ENCODE measurements at regions not wholly inside any gene's neighbourhood (a gene's known extent, or its start where the extent isn't known, plus 50 kb on each side); places are given as distances from the start of the nearest gene placed in this dataset.
"Not testable (repeated sequence)": the region's sequence is repeated elsewhere in the genome, so short reads cannot be mapped to it uniquely, and the experiment has no call there.

DNA sequence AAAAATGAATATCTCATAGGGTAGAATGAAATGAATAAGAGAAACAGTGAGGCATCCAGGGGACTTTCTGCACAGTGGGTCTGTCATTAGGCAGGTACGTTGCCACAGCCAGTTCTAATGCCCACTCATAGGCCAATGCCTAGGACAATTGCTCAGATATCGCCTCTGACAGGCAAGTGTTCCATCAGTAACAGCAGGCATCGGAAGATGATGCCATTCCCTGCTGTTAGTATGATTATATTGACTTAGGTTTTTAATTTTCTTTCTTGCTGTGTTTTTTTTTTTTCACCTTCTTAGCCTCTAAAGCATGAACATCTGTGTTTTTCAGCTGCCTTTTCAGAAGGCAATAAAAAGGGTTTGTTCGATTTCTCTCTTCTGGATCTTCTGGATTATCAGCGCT, 90.7 kb downstream of the PRL start:
- 96% methylated on average over 5 of the region's 5 CpGs for WGBS
- Histone ChIP-seq H3K4me1 (no peaks in the 10 kb centered on the region), H3K9me3 (no peaks in the 10 kb centered on the region), H3K4me3 (no peak overlapping the region), H3K27me3 (no peaks in the 10 kb centered on the region), H3K36me3 (no peaks in the 10 kb centered on the region), H3K27ac (replicated peaks in 1 of 4) (no peak overlapping the region)
- TF ChIP-seq EP300 (IDR thresholded peaks at IDR 0.05) (no peak), POLR2AphosphoS5 (IDR thresholded peaks at IDR 0.05) (no peak), POLR2A (IDR thresholded peaks at IDR 0.05; ENCODE audit: low read depth) (no peak)
- TF ChIP-seq, protein P1, sequence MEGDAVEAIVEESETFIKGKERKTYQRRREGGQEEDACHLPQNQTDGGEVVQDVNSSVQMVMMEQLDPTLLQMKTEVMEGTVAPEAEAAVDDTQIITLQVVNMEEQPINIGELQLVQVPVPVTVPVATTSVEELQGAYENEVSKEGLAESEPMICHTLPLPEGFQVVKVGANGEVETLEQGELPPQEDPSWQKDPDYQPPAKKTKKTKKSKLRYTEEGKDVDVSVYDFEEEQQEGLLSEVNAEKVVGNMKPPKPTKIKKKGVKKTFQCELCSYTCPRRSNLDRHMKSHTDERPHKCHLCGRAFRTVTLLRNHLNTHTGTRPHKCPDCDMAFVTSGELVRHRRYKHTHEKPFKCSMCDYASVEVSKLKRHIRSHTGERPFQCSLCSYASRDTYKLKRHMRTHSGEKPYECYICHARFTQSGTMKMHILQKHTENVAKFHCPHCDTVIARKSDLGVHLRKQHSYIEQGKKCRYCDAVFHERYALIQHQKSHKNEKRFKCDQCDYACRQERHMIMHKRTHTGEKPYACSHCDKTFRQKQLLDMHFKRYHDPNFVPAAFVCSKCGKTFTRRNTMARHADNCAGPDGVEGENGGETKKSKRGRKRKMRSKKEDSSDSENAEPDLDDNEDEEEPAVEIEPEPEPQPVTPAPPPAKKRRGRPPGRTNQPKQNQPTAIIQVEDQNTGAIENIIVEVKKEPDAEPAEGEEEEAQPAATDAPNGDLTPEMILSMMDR (IDR thresholded peaks at IDR 0.05) = no peak
- intact Hi-C loops (cut with DNase I) = no loop called here
- DNase-seq (ENCODE audit: extremely low spot score) = no peak

GRCh38 chr6:22208026-22208425, 88.8 kb downstream of the PRL start:
- Histone ChIP-seq H3K4me3 (no peak overlapping the region), H3K27ac (replicated peaks in 1 of 4) (no peak overlapping the region), H3K27me3 (no peaks in the 10 kb centered on the region), H3K36me3 (no peaks in the 10 kb centered on the region), H3K4me1 (no peaks in the 10 kb centered on the region), H3K9me3 (no peaks in the 10 kb centered on the region)
- TF ChIP-seq EP300 (IDR thresholded peaks at IDR 0.05) = no peak
- TF ChIP-seq POLR2AphosphoS5 (IDR thresholded peaks at IDR 0.05) = no peak
- TF ChIP-seq POLR2A (IDR thresholded peaks at IDR 0.05; ENCODE audit: low read depth) = no peak
- TF ChIP-seq, protein P1 (IDR thresholded peaks at IDR 0.05) = no peak
- DNase-seq (ENCODE audit: extremely low spot score) = no peak
- intact Hi-C loops (cut with DNase I) = no loop called here
- 73% methylated on average over 1 of the region's 1 CpG for WGBS

GRCh38 chr6:22214314-22214713, 82.5 kb downstream of the PRL start:
- no peak for DNase-seq (ENCODE audit: extremely low spot score)
- Histone ChIP-seq H3K9me3 (no peaks in the 10 kb centered on the region), H3K36me3 (no peaks in the 10 kb centered on the region), H3K4me3 (no peak overlapping the region), H3K27ac (replicated peaks in 1 of 4) (no peak overlapping the region), H3K4me1 (no peaks in the 10 kb centered on the region), H3K27me3 (no peaks in the 10 kb centered on the region)
- intact Hi-C loops (cut with DNase I) = no loop called here
- WGBS = 74% methylated on average over 5 of the region's 5 CpGs
- TF ChIP-seq POLR2AphosphoS5 (IDR thresholded peaks at IDR 0.05) (no peak), POLR2A (IDR thresholded peaks at IDR 0.05; ENCODE audit: low read depth) (no peak), EP300 (IDR thresholded peaks at IDR 0.05) (no peak)
- TF ChIP-seq, protein P1 (IDR thresholded peaks at IDR 0.05) = no peak

DNA sequence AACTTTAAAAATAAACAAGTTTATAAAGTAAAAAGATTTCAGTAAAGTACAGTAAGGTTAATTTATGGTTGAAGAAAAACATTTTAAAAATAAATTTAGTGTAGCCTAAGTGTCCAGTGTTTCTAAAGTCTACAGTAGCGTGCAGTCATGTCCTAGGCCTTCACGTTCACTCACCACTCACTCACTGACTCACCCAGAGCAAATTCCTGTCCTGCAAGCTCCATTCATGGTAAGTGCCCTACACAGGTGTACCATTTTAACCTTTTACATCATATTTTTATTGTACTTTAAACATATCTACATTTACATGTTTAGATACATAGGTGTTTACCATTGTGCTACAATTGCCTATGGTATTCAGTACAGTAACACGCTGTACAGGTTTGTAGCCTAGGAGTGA, 81.4 kb downstream of the PRL start:
- not testable (repeated sequence) for H3K27me3 ChIP-seq, H3K4me3 ChIP-seq
- 74% methylated on average over 3 of the region's 3 CpGs for WGBS

DNA sequence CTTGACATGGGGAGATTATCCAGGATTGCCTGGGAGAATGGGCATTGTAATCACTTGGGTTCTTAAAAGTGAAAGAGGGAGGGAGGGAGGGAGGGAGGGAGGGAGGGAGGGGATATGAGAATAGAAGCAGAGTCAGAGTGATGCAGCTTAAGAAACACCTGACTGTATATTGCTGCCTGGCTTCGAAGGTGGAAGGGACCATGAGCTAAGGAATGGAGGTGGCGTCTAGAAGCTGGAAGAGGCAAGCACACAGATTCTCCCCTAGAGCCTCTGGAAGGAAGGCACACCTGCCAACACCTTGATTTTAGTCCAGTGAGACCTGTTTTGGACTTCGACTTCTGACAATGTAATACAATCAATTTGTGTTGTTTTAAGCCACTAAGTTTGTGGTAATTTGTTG, 78.4 kb downstream of the PRL start:
- no peak overlapping the region for H3K27ac ChIP-seq (replicated peaks in 1 of 4)

More for the DNA sequence above, 81.4 kb downstream of the PRL start:
- intact Hi-C loops (cut with DNase I); H3K9me3 ChIP-seq; H3K27ac ChIP-seq (replicated peaks in 1 of 4); DNase-seq (ENCODE audit: extremely low spot score); H3K4me1 ChIP-seq; H3K36me3 ChIP-seq: not testable (repeated sequence)

DNA sequence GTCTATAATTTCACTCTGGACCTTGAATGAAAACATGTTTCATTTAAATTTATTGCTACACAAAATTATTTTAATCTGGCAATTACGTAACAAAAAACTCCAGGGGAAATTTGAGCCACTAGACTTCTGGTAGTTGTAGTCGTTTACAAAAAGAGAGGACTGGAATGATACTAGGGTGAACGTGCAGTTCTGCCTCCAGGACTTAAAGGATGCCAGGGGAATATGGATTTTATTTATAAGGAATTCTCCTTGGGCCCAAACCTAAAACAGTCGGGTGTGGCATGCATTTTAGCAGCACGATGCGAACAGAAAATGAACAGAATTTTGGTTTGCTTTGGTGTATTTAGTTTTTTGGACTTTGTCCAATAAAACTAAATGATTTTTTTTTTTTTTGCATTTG, 76.9 kb downstream of the PRL start:
- no peaks in the 10 kb centered on the region for H3K36me3 ChIP-seq
- no peaks in the 10 kb centered on the region for H3K9me3 ChIP-seq
- H3K4me3 ChIP-seq = no peak overlapping the region
- 71% methylated on average over 6 of the region's 6 CpGs for WGBS
- intact Hi-C loops (cut with DNase I) = no loop called here
- no peak for DNase-seq (ENCODE audit: extremely low spot score)
- H3K27me3 ChIP-seq = no peaks in the 10 kb centered on the region
- no peak overlapping the region for H3K27ac ChIP-seq (replicated peaks in 1 of 4)
- H3K4me1 ChIP-seq = no peaks in the 10 kb centered on the region
- TF ChIP-seq POLR2AphosphoS5 (IDR thresholded peaks at IDR 0.05) = no peak
- TF ChIP-seq, protein P1 (IDR thresholded peaks at IDR 0.05) = no peak
- no peak for TF ChIP-seq POLR2A (IDR thresholded peaks at IDR 0.05; ENCODE audit: low read depth)
- TF ChIP-seq EP300 (IDR thresholded peaks at IDR 0.05) = no peak

More for the DNA sequence above, 78.4 kb downstream of the PRL start:
- Histone ChIP-seq H3K27me3 (no peaks in the 10 kb centered on the region), H3K4me1 (no peaks in the 10 kb centered on the region), H3K4me3 (no peak overlapping the region), H3K9me3 (no peaks in the 10 kb centered on the region), H3K36me3 (no peaks in the 10 kb centered on the region)
- intact Hi-C loops (cut with DNase I) = no loop called here
- WGBS = 93% methylated on average over 3 of the region's 3 CpGs
- DNase-seq (ENCODE audit: extremely low spot score) = no peak
- TF ChIP-seq POLR2AphosphoS5 (IDR thresholded peaks at IDR 0.05) = no peak
- no peak for TF ChIP-seq EP300 (IDR thresholded peaks at IDR 0.05)

Data from esophagus muscularis mucosa (tissue), 4 donors.